ENCODE measurements at regions not wholly inside any gene's neighbourhood (a gene's known extent, or its start where the extent isn't known, plus 50 kb on each side); places are given as distances from the start of the nearest gene placed in this dataset.

DNA sequence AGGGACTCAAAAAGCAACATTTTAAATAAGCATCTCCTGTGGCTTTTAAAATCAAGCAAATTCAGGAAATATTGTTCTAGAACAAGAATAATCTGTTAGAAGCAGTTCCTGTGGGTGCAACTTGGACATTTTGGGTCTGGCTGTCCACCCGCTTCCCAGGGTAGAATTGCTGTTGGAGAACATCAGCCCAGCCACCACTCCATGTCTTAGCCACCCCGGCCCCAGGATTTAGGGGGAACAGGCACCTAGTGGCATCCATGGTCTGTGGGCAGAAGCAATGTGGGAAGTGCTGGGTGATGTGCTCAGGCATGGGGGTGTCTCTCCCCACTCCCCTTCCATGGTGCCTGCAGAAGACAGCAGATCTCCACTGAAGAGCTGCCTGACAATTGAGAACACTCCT is 162.6 kb downstream of the KLF13 start:
- ATAC-seq (ENCODE audit: low read depth) (no peak), DNase-seq (no peak)
- peaks cover 28% of the 10 kb centered on the region for H3K4me1 Mint-ChIP-seq
- POLR2A ChIA-PET: interaction anchor here (0.9 to 5.1 kb wide), 5 partner anchors 52 to 164 kb away, joined by 4 to 48 read pairs (median 5); no protein-coding TSS in a partner anchor
- H3K27ac Mint-ChIP-seq: no peak overlapping the region
- peaks cover 14% of the 10 kb centered on the region for H3K36me3 Mint-ChIP-seq
- H3K4me3 Mint-ChIP-seq: no peak overlapping the region
- H3K27me3 Mint-ChIP-seq: peaks cover 2% of the 10 kb centered on the region
- H3K9me3 Mint-ChIP-seq: peaks cover 18% of the 10 kb centered on the region

- DNase-seq (no peak), ATAC-seq (ENCODE audit: low read depth) (no peak)
- H3K36me3 Mint-ChIP-seq: peaks cover 14% of the 10 kb centered on the region
- peaks cover 18% of the 10 kb centered on the region for H3K9me3 Mint-ChIP-seq
- POLR2A ChIA-PET: interaction anchor here (1.2 to 5.1 kb wide), 2 partner anchors 17 to 52 kb away, joined by 4 to 48 read pairs; no protein-coding TSS in a partner anchor
- H3K27me3 Mint-ChIP-seq: peaks cover 2% of the 10 kb centered on the region
- H3K27ac Mint-ChIP-seq: no peak overlapping the region
- H3K4me1 Mint-ChIP-seq: peaks cover 21% of the 10 kb centered on the region
- no peak overlapping the region for H3K4me3 Mint-ChIP-seq
Observed at GRCh38 chr15:31489801-31490646, 163.4 kb downstream of the KLF13 start.

GRCh38 chr15:31494786-31495185 is 168.2 kb downstream of the KLF13 start:
- peaks cover 2% of the 10 kb centered on the region for H3K27me3 Mint-ChIP-seq
- peaks cover 2% of the 10 kb centered on the region for H3K4me1 Mint-ChIP-seq
- no peak for ATAC-seq (ENCODE audit: low read depth)
- peaks cover 18% of the 10 kb centered on the region for H3K9me3 Mint-ChIP-seq
- no peak for DNase-seq
- peaks cover 14% of the 10 kb centered on the region for H3K36me3 Mint-ChIP-seq
- no peak overlapping the region for H3K4me3 Mint-ChIP-seq
- POLR2A ChIA-PET: no interaction called here
- no peak overlapping the region for H3K27ac Mint-ChIP-seq

GRCh38 chr15:31495281-31495680 is 168.6 kb downstream of the KLF13 start:
- POLR2A ChIA-PET: no interaction called here
- DNase-seq: no peak
- no peak for ATAC-seq (ENCODE audit: low read depth)
- Mint-ChIP-seq H3K9me3 (peaks cover 18% of the 10 kb centered on the region), H3K4me1 (peaks cover 2% of the 10 kb centered on the region), H3K27me3 (peaks cover 2% of the 10 kb centered on the region), H3K4me3 (no peak overlapping the region), H3K36me3 (peaks cover 12% of the 10 kb centered on the region), H3K27ac (no peak overlapping the region)

DNA sequence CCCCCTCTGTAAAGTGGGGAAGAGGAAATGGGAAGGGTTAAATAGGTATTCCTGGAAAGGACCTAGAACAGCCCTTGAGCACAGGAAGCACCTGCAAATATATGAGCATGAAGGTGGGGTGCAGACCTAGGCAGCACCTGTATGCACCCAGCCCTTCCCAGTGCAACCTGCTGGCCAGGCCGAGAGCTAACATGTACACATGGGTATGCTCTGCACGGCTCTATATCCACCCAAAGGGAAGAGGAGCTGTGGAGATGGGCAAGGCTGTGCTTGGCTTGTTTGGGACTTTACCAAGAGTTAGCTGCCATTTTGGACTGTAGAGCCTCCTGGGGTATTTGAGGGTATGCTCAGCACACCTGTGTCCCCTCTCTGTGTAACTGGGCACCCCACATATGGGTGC is 171.2 kb downstream of the KLF13 start:
- H3K4me1 Mint-ChIP-seq: peaks cover 3% of the 10 kb centered on the region
- POLR2A ChIA-PET: no interaction called here
- H3K36me3 Mint-ChIP-seq: no peaks in the 10 kb centered on the region
- H3K4me3 Mint-ChIP-seq: no peak overlapping the region
- peaks cover 5% of the 10 kb centered on the region for H3K9me3 Mint-ChIP-seq
- ATAC-seq (ENCODE audit: low read depth): no peak
- H3K27ac Mint-ChIP-seq: no peak overlapping the region
- peaks cover 2% of the 10 kb centered on the region for H3K27me3 Mint-ChIP-seq
- no peak for DNase-seq

DNA sequence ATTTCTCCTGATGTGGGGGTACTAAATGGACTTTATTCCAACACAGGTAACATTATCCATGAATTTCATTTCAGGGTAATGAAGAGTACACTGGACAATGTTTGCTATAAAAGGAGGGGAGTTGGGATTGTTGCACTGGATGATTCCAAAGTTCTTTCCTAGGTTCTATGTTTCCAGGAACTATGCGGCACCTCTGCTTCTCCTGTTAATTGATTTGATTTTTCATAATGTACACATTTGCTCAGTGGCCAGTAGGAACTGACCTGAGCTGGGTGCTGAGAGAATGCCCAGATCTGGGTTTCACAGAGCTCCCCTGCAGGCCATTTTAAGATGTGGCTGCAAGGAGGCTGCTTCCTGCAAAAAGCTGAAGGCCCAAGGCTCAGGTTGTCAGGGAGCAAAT is 171.7 kb downstream of the KLF13 start:
- H3K9me3 Mint-ChIP-seq: peaks cover 3% of the 10 kb centered on the region
- no peak overlapping the region for H3K4me3 Mint-ChIP-seq
- peaks cover 2% of the 10 kb centered on the region for H3K27me3 Mint-ChIP-seq
- H3K36me3 Mint-ChIP-seq: no peaks in the 10 kb centered on the region
- no peak for ATAC-seq (ENCODE audit: low read depth)
- peaks cover 7% of the 10 kb centered on the region for H3K4me1 Mint-ChIP-seq
- DNase-seq: no peak
- no peak overlapping the region for H3K27ac Mint-ChIP-seq
- POLR2A ChIA-PET: no interaction called here

GRCh38 chr15:31498756-31499155 is 172.1 kb downstream of the KLF13 start:
- H3K9me3 Mint-ChIP-seq: peaks cover under 1% of the 10 kb centered on the region
- no peak overlapping the region for H3K4me3 Mint-ChIP-seq
- H3K4me1 Mint-ChIP-seq: peaks cover 7% of the 10 kb centered on the region
- no peak overlapping the region for H3K27ac Mint-ChIP-seq
- DNase-seq: no peak
- peaks cover 6% of the 10 kb centered on the region for H3K27me3 Mint-ChIP-seq
- no peak for ATAC-seq (ENCODE audit: low read depth)
- POLR2A ChIA-PET: no interaction called here
- no peaks in the 10 kb centered on the region for H3K36me3 Mint-ChIP-seq

GRCh38 chr15:31499236-31499952 is 172.8 kb downstream of the KLF13 start:
- DNase-seq: no peak
- no peak overlapping the region for H3K27ac Mint-ChIP-seq
- no peaks in the 10 kb centered on the region for H3K36me3 Mint-ChIP-seq
- POLR2A ChIA-PET: no interaction called here
- no peaks in the 10 kb centered on the region for H3K9me3 Mint-ChIP-seq
- ATAC-seq (ENCODE audit: low read depth): no peak
- H3K27me3 Mint-ChIP-seq: peaks cover 7% of the 10 kb centered on the region
- H3K4me3 Mint-ChIP-seq: no peak overlapping the region
- peaks cover 7% of the 10 kb centered on the region for H3K4me1 Mint-ChIP-seq

GRCh38 chr15:31499953-31500765 is 173.5 kb downstream of the KLF13 start:
- Mint-ChIP-seq H3K27ac (no peak overlapping the region), H3K9me3 (no peaks in the 10 kb centered on the region), H3K36me3 (no peaks in the 10 kb centered on the region), H3K4me1 (peaks cover 7% of the 10 kb centered on the region), H3K27me3 (peaks cover 10% of the 10 kb centered on the region), H3K4me3 (no peak overlapping the region)
- POLR2A ChIA-PET: no interaction called here
- DNase-seq (no peak), ATAC-seq (ENCODE audit: low read depth) (no peak)

- Mint-ChIP-seq H3K9me3 (no peaks in the 10 kb centered on the region), H3K27me3 (peaks cover 11% of the 10 kb centered on the region), H3K27ac (no peak overlapping the region), H3K4me3 (no peak overlapping the region), H3K4me1 (peaks cover 7% of the 10 kb centered on the region), H3K36me3 (no peaks in the 10 kb centered on the region)
- DNase-seq: no peak
- POLR2A ChIA-PET: no interaction called here
- ATAC-seq (ENCODE audit: low read depth): no peak
Observed at GRCh38 chr15:31500766-31501449, 174.3 kb downstream of the KLF13 start.

GRCh38 chr15:31501536-31502157 is 175.0 kb downstream of the KLF13 start:
- no peak overlapping the region for H3K4me3 Mint-ChIP-seq
- POLR2A ChIA-PET: no interaction called here
- H3K36me3 Mint-ChIP-seq: no peaks in the 10 kb centered on the region
- H3K4me1 Mint-ChIP-seq: peaks cover 7% of the 10 kb centered on the region
- peaks cover 15% of the 10 kb centered on the region for H3K27me3 Mint-ChIP-seq
- H3K9me3 Mint-ChIP-seq: no peaks in the 10 kb centered on the region
- DNase-seq: no peak
- no peak overlapping the region for H3K27ac Mint-ChIP-seq
- ATAC-seq (ENCODE audit: low read depth): no peak

GRCh38 chr15:31502541-31503229 is 176.1 kb downstream of the KLF13 start:
- POLR2A ChIA-PET: no interaction called here
- no peaks in the 10 kb centered on the region for H3K36me3 Mint-ChIP-seq
- H3K4me1 Mint-ChIP-seq: peaks cover 10% of the 10 kb centered on the region
- H3K27me3 Mint-ChIP-seq: peaks cover 21% of the 10 kb centered on the region
- DNase-seq (no peak), ATAC-seq (ENCODE audit: low read depth) (no peak)
- H3K4me3 Mint-ChIP-seq: no peak overlapping the region
- no peaks in the 10 kb centered on the region for H3K9me3 Mint-ChIP-seq
- H3K27ac Mint-ChIP-seq: no peak overlapping the region

Data from activated naive CD8-positive, alpha-beta T cell treated with anti-CD3 and anti-CD28 coated beads, Interleukin-2, amount 10 ng/mL, durations not matched to agents 7 days and 5 days (primary cell).